ENCODE measurements at regions not wholly inside any gene's neighbourhood (a gene's known extent, or its start where the extent isn't known, plus 50 kb on each side); places are given as distances from the start of the nearest gene placed in this dataset.

DNA sequence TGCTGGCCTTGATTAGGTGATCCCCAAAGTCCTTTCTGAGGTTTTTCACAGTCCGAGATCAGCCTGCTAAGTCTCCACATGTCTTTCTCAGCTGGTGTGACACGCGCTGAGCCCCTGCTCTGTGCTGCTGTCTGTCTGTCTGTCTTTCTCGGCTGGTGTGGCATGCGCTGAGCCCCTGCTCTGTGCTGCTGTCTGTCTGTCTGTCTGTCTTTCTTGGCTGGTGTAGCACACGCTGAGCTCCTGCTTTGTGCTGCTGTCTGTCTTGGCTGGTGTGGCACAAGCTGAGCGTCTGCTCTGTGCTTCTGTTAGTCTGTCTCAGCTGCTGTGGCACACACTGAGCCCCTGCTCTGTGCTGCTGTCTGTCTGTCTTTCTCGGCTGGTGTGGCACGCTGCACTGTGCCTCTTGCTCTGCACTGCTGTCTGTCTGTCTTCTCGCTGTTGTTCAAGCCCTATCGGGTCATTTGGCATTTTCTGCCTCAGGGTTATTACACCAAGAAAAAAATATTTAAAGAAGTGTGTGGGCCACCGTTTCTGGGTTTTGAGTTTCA lies 217.3 kb upstream of the SHH start:
- no peak for TF ChIP-seq POLR2AphosphoS5 (IDR thresholded peaks at IDR 0.05)
- no peak for TF ChIP-seq POLR2A (IDR thresholded peaks at IDR 0.05)

All from breast epithelium (tissue), 3 donors.